Smooth muscle cell (in vitro differentiated cells): ENCODE measurements at regions not wholly inside any gene's neighbourhood (a gene's known extent, or its start where the extent isn't known, plus 50 kb on each side); places are given as distances from the start of the nearest gene placed in this dataset.

Source experiments
- DNase-seq: peaks from one replicate; lab custom pipeline; 2025; ENCODE audit not compliant: unreplicated experiment; lab: John Stamatoyannopoulos, UW
- H2AFZ ChIP-seq: fragments of 200-600 bp; sonication (generic); 2 replicates; pipeline ENCODE4 v1.6.0; 2016; ENCODE audit warnings: antibody characterized with exemption, low read depth, mild to moderate bottlenecking
- H3F3A ChIP-seq: fragments of 200-600 bp; sonication (generic); 2 replicates; pipeline ENCODE4 v1.6.0; 2017; ENCODE audit warnings: antibody characterized with exemption, low read depth
- H3K27ac ChIP-seq: fragments of 200-600 bp; sonication (generic); 2 replicates; pipeline ENCODE4 v1.5.1; 2016; ENCODE audit warnings: low read depth, mild to moderate bottlenecking
- H3K27me3 ChIP-seq: fragments of 200-600 bp; sonication (generic); 2 replicates; pipeline ENCODE4 v1.6.1; 2016; ENCODE audit warnings: low read depth, mild to moderate bottlenecking
- H3K36me3 ChIP-seq: fragments of 200-600 bp; sonication (generic); 2 replicates; pipeline ENCODE4 v1.5.1; 2016; ENCODE audit warnings: low read depth
- H3K4me1 ChIP-seq: fragments of 200-600 bp; sonication (generic); 2 replicates; pipeline ENCODE4 v1.5.1; 2016; ENCODE audit warnings: low read depth
- H3K4me2 ChIP-seq: fragments of 200-600 bp; sonication (generic); 2 replicates; pipeline ENCODE4 v1.6.0; 2016; ENCODE audit warnings: mild to moderate bottlenecking
- H3K4me3 ChIP-seq: fragments of 200-600 bp; sonication (generic); 2 replicates; pipeline ENCODE4 v1.5.1; 2016; ENCODE audit warnings: mild to moderate bottlenecking
- H3K79me2 ChIP-seq: fragments of 200-600 bp; sonication (generic); 2 replicates; pipeline ENCODE4 v1.6.0; 2016; ENCODE audit warnings: low read depth, mild to moderate bottlenecking
- H3K9ac ChIP-seq: fragments of 200-600 bp; sonication (generic); 2 replicates; pipeline ENCODE4 v1.6.0; 2016; ENCODE audit warnings: low read depth
- H3K9me3 ChIP-seq: fragments of 200-600 bp; sonication (generic); replicated peaks from 2 replicates; pipeline ENCODE4 v1.5.1; 2016; ENCODE audit warnings: low read depth
- H4K20me1 ChIP-seq: fragments of 200-600 bp; sonication (generic); 2 replicates; pipeline ENCODE4 v1.6.0; 2016; ENCODE audit warnings: low read depth
- CTCF ChIP-seq: fragments of 200-600 bp; sonication (generic); IDR thresholded peaks from 2 replicates; pipeline ENCODE4 v1.5.1; 2017; ENCODE audit warnings: borderline replicate concordance, mild to moderate bottlenecking, antibody characterized with exemption; ENCODE audit not compliant: insufficient read depth, poor library complexity, severe bottlenecking
- WGBS: methylation state at CpG from one replicate; pipeline ENCODE4 v1.1.7; 2016; ENCODE audit warnings: low lambda C conversion rate; 5-methylcytosine and 5-hydroxymethylcytosine counted together

- H2AFZ ChIP-seq = peak overlapping the region; percentile 95
- no peak for DNase-seq
- H4K20me1 ChIP-seq = no peaks in the 10 kb centered on the region
- H3K4me1 ChIP-seq = no peaks in the 10 kb centered on the region
- H3K36me3 ChIP-seq = no peaks in the 10 kb centered on the region
- WGBS = 47% methylated on average over 5 of the region's 5 CpGs
- no peak for TF ChIP-seq CTCF
- H3K79me2 ChIP-seq = no peaks in the 10 kb centered on the region
- H3K27ac ChIP-seq = no peak overlapping the region
- H3F3A ChIP-seq = no peaks in the 10 kb centered on the region
- peak overlapping the region; percentile 48 for H3K4me3 ChIP-seq
- H3K9ac ChIP-seq = no peak overlapping the region
- no peaks in the 10 kb centered on the region for H3K9me3 ChIP-seq
- peak overlapping the region; percentile 77 for H3K4me2 ChIP-seq
- H3K27me3 ChIP-seq = peaks cover 5% of the 10 kb centered on the region
These were observed 268.0 kb downstream of the TFAP2A start for GRCh38 chr6:10146715-10147451.

DNA sequence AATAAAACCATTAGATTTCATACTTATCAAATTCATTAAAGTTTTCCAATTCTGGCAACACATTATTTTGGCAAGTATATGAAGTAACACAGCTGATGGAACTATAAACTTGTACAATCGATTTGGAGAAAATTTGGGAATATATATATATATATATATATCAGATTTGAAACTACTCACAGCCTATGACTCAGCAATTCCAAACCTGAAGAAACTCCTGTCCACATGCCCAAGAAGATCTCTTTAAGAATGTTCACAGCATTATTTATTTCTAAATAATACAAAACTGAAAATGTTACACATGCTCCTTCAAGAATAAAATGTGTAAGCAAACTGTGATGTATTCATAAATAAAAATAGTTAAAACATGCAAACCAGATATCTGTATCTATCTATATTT is 270.1 kb downstream of the TFAP2A start:
- DNase-seq = no peak
- TF ChIP-seq CTCF = no peak
- WGBS = 84% methylated on average over 1 of the region's 1 CpG

DNA sequence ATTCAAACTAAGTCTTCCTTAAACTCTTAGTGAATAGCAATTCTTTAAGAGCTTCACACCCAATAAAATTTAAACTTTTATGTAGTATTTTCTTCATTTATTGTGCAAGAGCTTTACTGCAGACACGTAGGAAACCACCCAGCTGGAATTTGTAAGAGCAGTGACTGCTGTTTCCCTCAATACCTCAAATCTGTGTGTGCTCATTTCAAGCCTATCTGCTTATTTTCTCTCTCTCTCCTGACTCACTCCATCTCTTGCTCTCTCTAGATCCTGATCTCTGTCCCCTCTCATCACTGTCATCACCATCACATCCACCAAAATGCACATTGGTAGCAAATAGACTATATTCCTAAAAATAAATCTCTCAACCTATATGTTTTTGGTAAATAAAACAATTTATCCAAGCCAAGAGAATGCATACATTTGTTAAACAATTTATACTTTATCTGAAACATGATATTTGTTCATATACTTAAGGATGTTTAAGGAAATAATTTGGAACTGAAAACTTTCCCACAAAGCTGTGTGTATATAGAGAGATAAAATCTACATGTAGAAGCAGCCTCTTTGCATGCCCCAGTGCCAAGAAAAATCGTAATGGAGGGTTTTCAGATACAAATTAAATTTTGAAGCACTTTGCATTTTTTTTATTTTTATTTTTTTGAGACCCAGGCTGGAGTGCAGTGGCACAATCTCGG is 273.0 kb downstream of the TFAP2A start:
- Histone ChIP-seq H3K4me1 (peaks cover 17% of the 10 kb centered on the region), H4K20me1 (no peaks in the 10 kb centered on the region), H3F3A (no peaks in the 10 kb centered on the region), H3K79me2 (no peaks in the 10 kb centered on the region), H3K27me3 (no peaks in the 10 kb centered on the region), H3K4me3 (no peak overlapping the region), H2AFZ (no peak overlapping the region), H3K9me3 (no peaks in the 10 kb centered on the region), H3K27ac (no peak overlapping the region), H3K36me3 (no peaks in the 10 kb centered on the region), H3K9ac (no peak overlapping the region), H3K4me2 (no peak overlapping the region)
- TF ChIP-seq CTCF = no peak
- WGBS = 69% methylated on average over 3 of the region's 3 CpGs
- DNase-seq = no peak

More for the DNA sequence above, 270.1 kb downstream of the TFAP2A start:
- Histone ChIP-seq H3K27me3 (no peaks in the 10 kb centered on the region), H3F3A (no peaks in the 10 kb centered on the region), H3K4me1 (peaks cover 9% of the 10 kb centered on the region), H3K9ac (no peak overlapping the region), H3K9me3 (no peaks in the 10 kb centered on the region), H3K27ac (no peak overlapping the region), H3K36me3 (no peaks in the 10 kb centered on the region), H4K20me1 (no peaks in the 10 kb centered on the region), H3K4me2 (no peak overlapping the region), H3K79me2 (no peaks in the 10 kb centered on the region), H2AFZ (no peak overlapping the region), H3K4me3 (no peak overlapping the region)
